Keratinocyte (primary cell): ENCODE measurements at regions not wholly inside any gene's neighbourhood (a gene's known extent, or its start where the extent isn't known, plus 50 kb on each side); places are given as distances from the start of the nearest gene placed in this dataset.

Experiments
- DNase-seq: peaks from one replicate; pipeline ENCODE4 v3.0.0-alpha.2; 2011; ENCODE audit warnings: low read depth, missing footprints, low spot score
- FAIRE-seq: peaks from 2 replicates; lab custom pipeline; 2011; peaks lifted over from hg19 to GRCh38; lab: Jason Lieb, UNC
- H2AFZ ChIP-seq: 2 replicates; pipeline ENCODE4 v1.6.0; 2012; ENCODE audit warnings: low read length, control low read depth, inconsistent platforms; ENCODE audit not compliant: control insufficient read depth
- H3K27ac ChIP-seq: 2 replicates; pipeline ENCODE4 v1.5.1; 2011; ENCODE audit warnings: low read length; ENCODE audit not compliant: control insufficient read depth, insufficient read depth
- H3K27me3 ChIP-seq: 3 replicates; pipeline ENCODE4 v1.6.0; 2011; ENCODE audit warnings: low read length; ENCODE audit not compliant: control insufficient read depth, insufficient read depth; ENCODE audit errors: extremely low read depth
- H3K36me3 ChIP-seq, 2 experiments: 2 replicates in 1 of 2; 3 replicates in 1 of 2; pipeline ENCODE4 v1.5.1; 2011; ENCODE audit warnings: low read length in 2 of 2, mild to moderate bottlenecking in 1 of 2; ENCODE audit not compliant: control insufficient read depth in 2 of 2, insufficient read depth in 2 of 2; ENCODE audit errors: extremely low read depth in 1 of 2
- H3K4me1 ChIP-seq: 3 replicates; pipeline ENCODE4 v1.5.1; 2011; ENCODE audit warnings: low read length; ENCODE audit not compliant: control insufficient read depth, insufficient read depth; ENCODE audit errors: extremely low read depth
- H3K4me2 ChIP-seq: 3 replicates; pipeline ENCODE4 v1.6.0; 2011; ENCODE audit warnings: low read depth, low read length; ENCODE audit not compliant: control insufficient read depth, insufficient read depth; ENCODE audit errors: extremely low read depth
- H3K4me3 ChIP-seq, 3 experiments: fragments of 200-600 bp in 1 of 3; sonication (generic) in 1 of 3; 2 replicates in 2 of 3; 3 replicates in 1 of 3; pipeline ENCODE4 v1.5.1; 2011 to 2016; ENCODE audit warnings: low read length in 3 of 3, mild to moderate bottlenecking in 3 of 3, control low read depth in 2 of 3, inconsistent platforms in 1 of 3, low read depth in 1 of 3, mixed read lengths in 1 of 3, mixed run types in 1 of 3, moderate library complexity in 1 of 3; ENCODE audit not compliant: control insufficient read depth in 2 of 3, insufficient read depth in 2 of 3; ENCODE audit errors: extremely low read depth in 1 of 3
- H3K79me2 ChIP-seq: 2 replicates; pipeline ENCODE4 v1.6.0; 2012; ENCODE audit warnings: low read length; ENCODE audit not compliant: control insufficient read depth, insufficient read depth
- H3K9ac ChIP-seq: 3 replicates; pipeline ENCODE4 v1.6.0; 2011; ENCODE audit warnings: low read length; ENCODE audit not compliant: control insufficient read depth, insufficient read depth; ENCODE audit errors: extremely low read depth
- H3K9me1 ChIP-seq: 3 replicates; pipeline ENCODE4 v1.6.0; 2011; ENCODE audit warnings: low read length; ENCODE audit not compliant: control insufficient read depth, insufficient read depth; ENCODE audit errors: extremely low read depth
- H3K9me3 ChIP-seq: 2 replicates; pipeline ENCODE4 v1.5.1; 2012; ENCODE audit warnings: low read depth, low read length; ENCODE audit not compliant: control insufficient read depth
- H4K20me1 ChIP-seq: 3 replicates; pipeline ENCODE4 v1.6.0; 2011; ENCODE audit warnings: low read length; ENCODE audit not compliant: control insufficient read depth, insufficient read depth; ENCODE audit errors: extremely low read depth
- EZH2 ChIP-seq: IDR thresholded peaks from one replicate; pipeline ENCODE4 v1.6.1; 2012; ENCODE audit warnings: inconsistent platforms, mild to moderate bottlenecking, low read length, moderate library complexity
- dilution Hi-C: fragments of 300-500 bp; cut with MboI; formaldehyde crosslinking; loops from one replicate; pipeline ENCODE4 v1.7.0; 2020; ENCODE audit warnings: low sequenced_read_pairs; ENCODE audit not compliant: extremely low pct_ligation_motif_present
- TF ChIP-seq, protein P1 (sequence below), 3 experiments: IDR thresholded peaks in 1 of 3; conservative IDR thresholded peaks in 1 of 3; optimal IDR thresholded peaks in 1 of 3; 2 replicates in 2 of 3; 3 replicates in 1 of 3; pipeline versions ENCODE3 to v1.5.1; 2011; ENCODE audit warnings: low read length in 3 of 3, mild to moderate bottlenecking in 3 of 3, moderate library complexity in 2 of 3, control low read depth in 1 of 3, inconsistent platforms in 1 of 3; ENCODE audit not compliant: insufficient read depth in 2 of 3; ENCODE audit errors: extremely low read depth in 1 of 3

- no peaks in the 10 kb centered on the region for H3K79me2 ChIP-seq
- no peak overlapping the region for H3K4me2 ChIP-seq
- no peak for DNase-seq
- H4K20me1 ChIP-seq, result no peaks in the 10 kb centered on the region
- H3K4me3 ChIP-seq, result no peak overlapping the region
- H3K36me3 ChIP-seq, result no peaks in the 10 kb centered on the region
- H3K27ac ChIP-seq, result no peak overlapping the region
- H3K9me3 ChIP-seq, result no peaks in the 10 kb centered on the region
- no peaks in the 10 kb centered on the region for H3K9me1 ChIP-seq
- FAIRE-seq, result no peak
- dilution Hi-C loops, result no loop called here
- H3K27me3 ChIP-seq, result no peaks in the 10 kb centered on the region
- H2AFZ ChIP-seq, result no peak overlapping the region
- H3K9ac ChIP-seq, result no peak overlapping the region
- TF ChIP-seq, protein P1, sequence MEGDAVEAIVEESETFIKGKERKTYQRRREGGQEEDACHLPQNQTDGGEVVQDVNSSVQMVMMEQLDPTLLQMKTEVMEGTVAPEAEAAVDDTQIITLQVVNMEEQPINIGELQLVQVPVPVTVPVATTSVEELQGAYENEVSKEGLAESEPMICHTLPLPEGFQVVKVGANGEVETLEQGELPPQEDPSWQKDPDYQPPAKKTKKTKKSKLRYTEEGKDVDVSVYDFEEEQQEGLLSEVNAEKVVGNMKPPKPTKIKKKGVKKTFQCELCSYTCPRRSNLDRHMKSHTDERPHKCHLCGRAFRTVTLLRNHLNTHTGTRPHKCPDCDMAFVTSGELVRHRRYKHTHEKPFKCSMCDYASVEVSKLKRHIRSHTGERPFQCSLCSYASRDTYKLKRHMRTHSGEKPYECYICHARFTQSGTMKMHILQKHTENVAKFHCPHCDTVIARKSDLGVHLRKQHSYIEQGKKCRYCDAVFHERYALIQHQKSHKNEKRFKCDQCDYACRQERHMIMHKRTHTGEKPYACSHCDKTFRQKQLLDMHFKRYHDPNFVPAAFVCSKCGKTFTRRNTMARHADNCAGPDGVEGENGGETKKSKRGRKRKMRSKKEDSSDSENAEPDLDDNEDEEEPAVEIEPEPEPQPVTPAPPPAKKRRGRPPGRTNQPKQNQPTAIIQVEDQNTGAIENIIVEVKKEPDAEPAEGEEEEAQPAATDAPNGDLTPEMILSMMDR (optimal IDR thresholded peaks at IDR 0.05 in 1 of 3, IDR thresholded peaks at IDR 0.05 in 1 of 3, conservative IDR thresholded peaks at IDR 0.05 in 1 of 3; ENCODE audit: extremely low read depth in 1 of 3, insufficient read depth in 2 of 3, low read length in 3 of 3), result no peak
- H3K4me1 ChIP-seq, result no peaks in the 10 kb centered on the region
These were observed 287.1 kb downstream of the PPARGC1A start for GRCh38 chr4:23602720-23603119.

DNA sequence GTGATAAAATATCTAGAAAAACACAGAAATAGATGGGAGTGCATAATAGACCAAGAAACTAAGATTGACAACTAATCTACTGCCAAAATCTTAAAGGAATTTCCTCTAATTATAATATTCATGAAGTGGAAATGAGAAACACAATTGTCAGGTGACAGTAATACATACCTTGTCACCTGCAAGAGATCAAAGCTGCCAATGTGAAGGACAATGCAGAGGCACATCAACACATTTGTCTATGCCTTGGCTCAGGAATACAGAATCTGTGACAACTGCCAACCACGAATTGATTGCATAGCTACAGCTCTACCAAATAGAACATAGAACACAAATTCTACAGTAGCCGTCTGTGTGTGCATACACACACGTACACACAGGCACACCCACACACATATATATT, 295.7 kb downstream of the PPARGC1A start:
- dilution Hi-C loops, result no loop called here
- Histone ChIP-seq H3K4me2 (no peak overlapping the region), H4K20me1 (no peaks in the 10 kb centered on the region), H3K9ac (no peak overlapping the region), H3K9me1 (no peaks in the 10 kb centered on the region), H3K4me1 (no peaks in the 10 kb centered on the region), H3K4me3 (no peak overlapping the region), H3K27me3 (no peaks in the 10 kb centered on the region), H3K27ac (no peak overlapping the region), H3K36me3 (no peaks in the 10 kb centered on the region), H2AFZ (no peak overlapping the region), H3K79me2 (no peaks in the 10 kb centered on the region), H3K9me3 (no peaks in the 10 kb centered on the region)
- DNase-seq, result no peak
- TF ChIP-seq, protein P1 (optimal IDR thresholded peaks at IDR 0.05 in 1 of 3, IDR thresholded peaks at IDR 0.05 in 1 of 3, conservative IDR thresholded peaks at IDR 0.05 in 1 of 3; ENCODE audit: extremely low read depth in 1 of 3, insufficient read depth in 2 of 3, low read length in 3 of 3), result no peak
- TF ChIP-seq EZH2, result no peak
- FAIRE-seq, result no peak
